OCI-LY7 (cell line): ENCODE measurements at regions not wholly inside any gene's neighbourhood (a gene's known extent, or its start where the extent isn't known, plus 50 kb on each side); places are given as distances from the start of the nearest gene placed in this dataset.

Experiments
- EZH2phosphoT487 ChIP-seq: fragments of 200-600 bp; sonication (generic); IDR thresholded peaks from 2 replicates; pipeline ENCODE4 v1.6.1; 2018; ENCODE audit warnings: low read depth, borderline replicate concordance, mild to moderate bottlenecking, mixed run types, antibody characterized with exemption, low read length, moderate library complexity, mixed read lengths
- TF ChIP-seq, protein P1 (sequence below): fragments of 200-600 bp; sonication (generic); conservative IDR thresholded peaks from 2 replicates; pipeline ENCODE4 v1.5.1; 2014; ENCODE audit warnings: mild to moderate bottlenecking, antibody characterized with exemption, low read length, moderate library complexity, mixed read lengths

DNA sequence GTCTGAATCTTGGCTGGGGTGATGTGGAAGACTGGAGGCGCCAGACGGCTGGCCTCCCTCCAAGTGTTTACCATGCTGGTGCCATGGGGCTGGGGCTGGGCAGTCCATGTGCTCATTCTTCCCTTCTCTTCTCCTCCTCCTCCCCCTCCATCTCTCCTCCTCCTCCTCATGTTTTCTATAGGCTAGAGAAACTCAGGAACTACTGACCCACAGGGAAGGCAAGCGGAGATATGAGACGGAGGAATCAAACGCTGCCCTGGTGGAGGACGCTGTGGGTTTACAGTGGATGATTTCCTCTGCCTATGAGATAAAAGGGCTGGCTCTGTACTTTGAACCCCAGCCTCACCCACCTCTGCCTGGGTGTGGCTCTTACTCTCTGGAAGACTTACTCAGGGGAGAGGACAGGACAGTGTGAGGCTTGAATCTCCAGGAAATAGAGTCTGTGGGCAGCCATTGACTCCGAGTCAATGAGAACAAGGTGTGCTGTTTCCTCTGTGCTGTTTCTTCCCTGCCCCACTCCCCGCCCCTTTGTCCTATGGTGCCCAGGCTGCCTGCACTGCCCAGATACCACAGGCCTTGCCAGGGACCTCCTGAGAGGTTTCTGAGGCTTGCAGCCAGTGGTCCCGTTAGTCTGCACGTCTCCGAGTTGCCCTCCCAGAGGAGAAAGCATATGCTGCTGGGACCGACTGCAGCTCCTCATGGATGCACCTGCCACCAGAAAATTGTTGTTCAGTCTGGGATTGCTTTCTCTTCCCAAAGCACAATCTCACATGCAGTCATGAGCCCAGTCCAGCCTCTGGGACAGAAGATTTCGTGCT is 132.6 kb upstream of the ARHGAP5 start:
- TF ChIP-seq, protein P1, sequence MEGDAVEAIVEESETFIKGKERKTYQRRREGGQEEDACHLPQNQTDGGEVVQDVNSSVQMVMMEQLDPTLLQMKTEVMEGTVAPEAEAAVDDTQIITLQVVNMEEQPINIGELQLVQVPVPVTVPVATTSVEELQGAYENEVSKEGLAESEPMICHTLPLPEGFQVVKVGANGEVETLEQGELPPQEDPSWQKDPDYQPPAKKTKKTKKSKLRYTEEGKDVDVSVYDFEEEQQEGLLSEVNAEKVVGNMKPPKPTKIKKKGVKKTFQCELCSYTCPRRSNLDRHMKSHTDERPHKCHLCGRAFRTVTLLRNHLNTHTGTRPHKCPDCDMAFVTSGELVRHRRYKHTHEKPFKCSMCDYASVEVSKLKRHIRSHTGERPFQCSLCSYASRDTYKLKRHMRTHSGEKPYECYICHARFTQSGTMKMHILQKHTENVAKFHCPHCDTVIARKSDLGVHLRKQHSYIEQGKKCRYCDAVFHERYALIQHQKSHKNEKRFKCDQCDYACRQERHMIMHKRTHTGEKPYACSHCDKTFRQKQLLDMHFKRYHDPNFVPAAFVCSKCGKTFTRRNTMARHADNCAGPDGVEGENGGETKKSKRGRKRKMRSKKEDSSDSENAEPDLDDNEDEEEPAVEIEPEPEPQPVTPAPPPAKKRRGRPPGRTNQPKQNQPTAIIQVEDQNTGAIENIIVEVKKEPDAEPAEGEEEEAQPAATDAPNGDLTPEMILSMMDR = no peak
- no peak for TF ChIP-seq EZH2phosphoT487
